ENCODE measurements at regions not wholly inside any gene's neighbourhood (a gene's known extent, or its start where the extent isn't known, plus 50 kb on each side); places are given as distances from the start of the nearest gene placed in this dataset.
"Not testable (repeated sequence)": the region's sequence is repeated elsewhere in the genome, so short reads cannot be mapped to it uniquely, and the experiment has no call there.

- FAIRE-seq, result no peak
Observed at GRCh38 chr1:192418552-192419285, 101.9 kb downstream of the RGS21 start.

GRCh38 chr1:192430644-192431043 lies 113.9 kb downstream of the RGS21 start:
- FAIRE-seq, result no peak

GRCh38 chr1:192435704-192436103 lies 118.9 kb downstream of the RGS21 start:
- no peak for FAIRE-seq

- no peak for FAIRE-seq
Observed at GRCh38 chr1:192436441-192437078, 119.8 kb downstream of the RGS21 start.

GRCh38 chr1:192438737-192439136 lies 121.9 kb downstream of the RGS21 start:
- FAIRE-seq, result no peak

GRCh38 chr1:192439373-192440025 lies 122.7 kb downstream of the RGS21 start:
- no peak for FAIRE-seq

- no peak for FAIRE-seq
Observed at GRCh38 chr1:192441492-192441891, 124.7 kb downstream of the RGS21 start.

GRCh38 chr1:192442736-192443135 lies 125.9 kb downstream of the RGS21 start:
- no peak for FAIRE-seq

- FAIRE-seq, result no peak
Observed at GRCh38 chr1:192443616-192444015, 126.8 kb downstream of the RGS21 start.

- FAIRE-seq, result no peak
Observed at GRCh38 chr1:192445241-192445640, 128.4 kb downstream of the RGS21 start.

GRCh38 chr1:192445839-192446489 lies 129.2 kb downstream of the RGS21 start:
- peak; percentile 98 for FAIRE-seq

- FAIRE-seq, result no peak
Observed at GRCh38 chr1:192448026-192448578, 127.5 kb upstream of the RGS1 start.

GRCh38 chr1:192453360-192453992 lies 122.1 kb upstream of the RGS1 start:
- FAIRE-seq, result no peak

- FAIRE-seq, result no peak
Observed at GRCh38 chr1:192459467-192459866, 116.1 kb upstream of the RGS1 start.

- FAIRE-seq, result no peak
Observed at GRCh38 chr1:192461684-192462083, 113.9 kb upstream of the RGS1 start.

- no peak for FAIRE-seq
Observed at GRCh38 chr1:192462616-192463015, 113.0 kb upstream of the RGS1 start.

- FAIRE-seq, result no peak
Observed at GRCh38 chr1:192463661-192464060, 111.9 kb upstream of the RGS1 start.

- FAIRE-seq, result not testable (repeated sequence)
Observed at GRCh38 chr1:192465221-192465620, 110.4 kb upstream of the RGS1 start.

- peak; percentile 97 for FAIRE-seq
Observed at GRCh38 chr1:192474080-192474683, 101.4 kb upstream of the RGS1 start.

- FAIRE-seq, result no peak
Observed at GRCh38 chr1:192475329-192475728, 100.2 kb upstream of the RGS1 start.

- FAIRE-seq, result no peak
Observed at GRCh38 chr1:192475970-192476369, 99.6 kb upstream of the RGS1 start.

- FAIRE-seq, result no peak
Observed at GRCh38 chr1:192476802-192477298, 98.7 kb upstream of the RGS1 start.

All from A204.1 (cell line).